SK-N-SH (cell line): ENCODE measurements at regions not wholly inside any gene's neighbourhood (a gene's known extent, or its start where the extent isn't known, plus 50 kb on each side); places are given as distances from the start of the nearest gene placed in this dataset.

ENCODE experiments used
- CTCF ChIP-seq: fragments of 200-600 bp; sonication (generic); IDR thresholded peaks from 2 replicates; pipeline ENCODE4 v1.6.1; 2017; ENCODE audit warnings: antibody characterized with exemption, mild to moderate bottlenecking, moderate library complexity
- EP300 ChIP-seq, 2 experiments: IDR thresholded peaks; 2 replicates each; pipeline versions ENCODE4 v1.4.0 to v1.6.1; 2012; ENCODE audit warnings: borderline replicate concordance in 1 of 2, low read depth in 1 of 2, low read length in 1 of 2
- FOXJ3 ChIP-seq: sonication (generic); formaldehyde crosslinking; IDR thresholded peaks from 2 replicates; pipeline ENCODE4 v1.5.1; 2020; ENCODE audit warnings: mild to moderate bottlenecking, missing genetic modification reagents
- FOXM1 ChIP-seq: IDR thresholded peaks from 2 replicates; pipeline ENCODE4 v1.4.0; 2012; ENCODE audit warnings: low read depth, mild to moderate bottlenecking
- GATA2 ChIP-seq: sonication (generic); formaldehyde crosslinking; IDR thresholded peaks from 2 replicates; pipeline ENCODE4 v1.5.0; 2020; ENCODE audit warnings: mild to moderate bottlenecking, missing genetic modification reagents
- POLR2AphosphoS5 ChIP-seq: IDR thresholded peaks from 2 replicates; pipeline ENCODE4 v1.6.1; 2012; ENCODE audit warnings: low read depth, low read length
- YY1 ChIP-seq: IDR thresholded peaks from 2 replicates; pipeline ENCODE4 v1.4.0; 2012; ENCODE audit warnings: low read depth, mild to moderate bottlenecking
- ZBTB33 ChIP-seq: IDR thresholded peaks from 2 replicates; pipeline ENCODE4 v1.4.0; 2012; ENCODE audit warnings: low read depth, borderline replicate concordance

- TF ChIP-seq FOXM1 (no peak), CTCF (no peak), EP300 (IDR thresholded peaks at IDR 0.05; ENCODE audit: borderline replicate concordance in 1 of 2, low read depth in 1 of 2, low read length in 1 of 2) (no peak), YY1 (no peak), POLR2AphosphoS5 (no peak), GATA2 (CRISPR knock-in tag) (no peak), FOXJ3 (CRISPR knock-in tag) (no peak), ZBTB33 (no peak)
Observed at GRCh38 chr6:165725201-165725600, 62.2 kb upstream of the PDE10A start.
